ENCODE measurements at regions not wholly inside any gene's neighbourhood (a gene's known extent, or its start where the extent isn't known, plus 50 kb on each side); places are given as distances from the start of the nearest gene placed in this dataset.

- Histone ChIP-seq H3K4me3 (no peak overlapping the region), H3K27ac (no peak overlapping the region), H3K9me3 (no peaks in the 10 kb centered on the region), H3K4me1 (no peaks in the 10 kb centered on the region), H3K36me3 (no peaks in the 10 kb centered on the region), H3K27me3 (ENCODE audit: low read depth) (peaks cover 11% of the 10 kb centered on the region)
- DNase-seq (no peak), ATAC-seq (no peak)
- intact Hi-C loops (cut with DNase I) = no loop called here
- TF ChIP-seq CTCF (IDR thresholded peaks at IDR 0.05) = no peak
These were observed 117.6 kb upstream of the CDH4 start for GRCh38 chr20:61134296-61135030.

DNA sequence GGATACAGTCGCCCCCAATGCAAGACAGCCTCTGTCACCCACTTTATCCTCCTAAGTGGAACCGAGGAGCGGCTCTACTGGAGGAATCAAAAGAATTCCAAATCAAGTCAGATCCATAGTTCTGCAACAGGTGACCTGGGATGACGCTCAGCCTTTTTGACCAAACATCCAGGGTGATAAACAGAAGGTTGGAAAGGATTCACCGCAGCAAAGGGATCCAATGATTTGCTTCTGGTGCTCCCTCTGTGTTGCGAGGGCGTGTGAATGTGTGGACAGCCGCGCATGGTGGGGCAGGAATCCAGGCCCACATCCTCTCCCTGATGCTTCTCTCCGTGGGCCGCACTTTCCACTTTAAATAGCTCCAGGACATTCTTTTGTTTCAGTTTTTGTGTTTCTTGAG, 116.8 kb upstream of the CDH4 start:
- TF ChIP-seq CTCF (IDR thresholded peaks at IDR 0.05) = no peak
- H3K9me3 ChIP-seq = no peaks in the 10 kb centered on the region
- H3K4me3 ChIP-seq = no peak overlapping the region
- no peak overlapping the region for H3K27ac ChIP-seq
- intact Hi-C loops (cut with DNase I) = no loop called here
- H3K27me3 ChIP-seq (ENCODE audit: low read depth) = peaks cover 11% of the 10 kb centered on the region
- ATAC-seq (no peak), DNase-seq (no peak)
- no peaks in the 10 kb centered on the region for H3K36me3 ChIP-seq
- no peaks in the 10 kb centered on the region for H3K4me1 ChIP-seq

GRCh38 chr20:61135968-61136367, 116.1 kb upstream of the CDH4 start:
- Histone ChIP-seq H3K27me3 (ENCODE audit: low read depth) (peaks cover 11% of the 10 kb centered on the region), H3K9me3 (no peaks in the 10 kb centered on the region), H3K27ac (no peak overlapping the region), H3K4me1 (no peaks in the 10 kb centered on the region), H3K36me3 (no peaks in the 10 kb centered on the region), H3K4me3 (no peak overlapping the region)
- DNase-seq = no peak
- intact Hi-C loops (cut with DNase I) = no loop called here
- no peak for TF ChIP-seq CTCF (IDR thresholded peaks at IDR 0.05)
- ATAC-seq = no peak

DNA sequence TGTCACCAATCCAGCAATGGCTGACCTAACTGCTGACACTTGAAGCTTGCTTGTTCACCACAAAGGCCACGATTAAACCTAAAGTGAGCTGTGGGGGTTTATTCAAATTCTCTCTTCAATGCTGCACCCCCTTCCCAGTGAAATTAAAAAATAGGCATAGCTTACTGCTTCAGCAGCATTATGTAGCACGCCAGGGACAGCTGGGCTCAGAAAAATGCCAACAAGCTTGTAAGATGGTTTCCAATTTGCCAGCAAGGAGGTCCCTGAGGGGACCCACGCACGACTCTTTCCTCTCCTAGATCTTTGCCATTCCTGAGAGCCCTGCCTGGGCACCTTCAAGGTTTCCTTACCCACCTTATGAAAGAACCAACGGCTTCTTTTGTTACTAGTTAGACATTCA, 113.5 kb upstream of the CDH4 start:
- Histone ChIP-seq H3K27ac (no peak overlapping the region), H3K27me3 (ENCODE audit: low read depth) (peaks cover 7% of the 10 kb centered on the region), H3K9me3 (no peaks in the 10 kb centered on the region), H3K4me1 (no peaks in the 10 kb centered on the region), H3K36me3 (no peaks in the 10 kb centered on the region), H3K4me3 (no peak overlapping the region)
- DNase-seq (no peak), ATAC-seq (no peak)
- intact Hi-C loops (cut with DNase I) = no loop called here
- TF ChIP-seq CTCF (IDR thresholded peaks at IDR 0.05) = no peak

- intact Hi-C loops (cut with DNase I) = no loop called here
- ATAC-seq = no peak
- no peaks in the 10 kb centered on the region for H3K9me3 ChIP-seq
- peaks cover 7% of the 10 kb centered on the region for H3K27me3 ChIP-seq (ENCODE audit: low read depth)
- no peak for DNase-seq
- H3K4me1 ChIP-seq = no peaks in the 10 kb centered on the region
- H3K4me3 ChIP-seq = no peak overlapping the region
- H3K27ac ChIP-seq = no peak overlapping the region
- no peaks in the 10 kb centered on the region for H3K36me3 ChIP-seq
- TF ChIP-seq CTCF (IDR thresholded peaks at IDR 0.05) = no peak
These were observed 113.0 kb upstream of the CDH4 start for GRCh38 chr20:61139031-61139430.
